Right forelimb (tissue), 1 donor: ENCODE measurements at regions not wholly inside any gene's neighbourhood (a gene's known extent, or its start where the extent isn't known, plus 50 kb on each side); places are given as distances from the start of the nearest gene placed in this dataset.
"Not testable (repeated sequence)": the region's sequence is repeated elsewhere in the genome, so short reads cannot be mapped to it uniquely, and the experiment has no call there.

ENCODE experiments used
- DNase-seq: peaks from one replicate; pipeline ENCODE4 v3.0.0-alpha.2; 2018

DNA sequence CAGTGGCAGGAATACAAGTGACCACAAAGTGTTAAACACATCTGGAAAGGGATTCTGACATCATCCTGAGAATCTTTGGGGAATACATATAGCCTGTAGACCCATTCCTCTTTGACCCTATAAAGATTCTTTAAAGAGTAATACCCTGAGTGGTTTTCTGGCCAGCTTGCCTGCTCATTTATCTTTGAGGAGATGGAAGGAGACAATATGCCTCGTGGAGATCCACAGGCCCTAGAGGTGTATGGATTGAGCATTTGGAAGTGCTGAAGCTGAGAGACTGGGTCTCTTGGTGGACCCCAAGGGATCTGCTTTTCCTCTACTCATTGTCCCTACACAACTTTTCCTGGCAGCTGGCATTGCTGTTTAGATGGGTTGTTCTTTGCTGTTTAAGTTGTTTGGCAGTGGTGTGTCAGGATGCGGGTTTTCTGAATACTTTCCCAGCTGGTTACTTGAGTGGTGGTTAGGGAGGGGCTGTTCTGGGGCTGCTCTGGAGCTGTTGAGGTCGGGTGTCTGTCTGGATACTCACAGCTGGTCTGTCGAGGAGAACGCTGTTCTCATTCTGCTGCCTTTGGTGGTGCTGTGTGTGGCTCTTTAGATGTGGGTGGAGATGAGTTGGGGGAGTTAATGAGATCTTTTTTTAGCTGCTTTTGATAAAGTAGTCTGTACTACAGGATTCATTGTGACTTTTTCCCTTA lies 50.1 kb upstream of the FAM72C start:
- not testable (repeated sequence) for DNase-seq
